Mesenchymal stem cell (in vitro differentiated cells and primary cell): ENCODE measurements at regions not wholly inside any gene's neighbourhood (a gene's known extent, or its start where the extent isn't known, plus 50 kb on each side); places are given as distances from the start of the nearest gene placed in this dataset.

Experiments used
- DNase-seq: peaks from one replicate; pipeline ENCODE4 v3.0.0-alpha.2; 2013
- H2AFZ ChIP-seq: one replicate; pipeline ENCODE4 v1.6.1; 2013; ENCODE audit warnings: low read depth, mild to moderate bottlenecking, control low read depth, inconsistent platforms, low read length, moderate library complexity
- H2AK5ac ChIP-seq: 2 replicates; pipeline ENCODE4 v1.6.1; 2013; ENCODE audit warnings: low read length, moderate library complexity, mild to moderate bottlenecking, inconsistent platforms; ENCODE audit not compliant: severe bottlenecking
- H2BK120ac ChIP-seq: one replicate; pipeline ENCODE4 v1.6.1; 2013; ENCODE audit warnings: low read depth, mild to moderate bottlenecking, inconsistent platforms, low read length, moderate library complexity
- H2BK12ac ChIP-seq, 2 experiments: one replicate each; pipeline ENCODE4 v1.6.1; 2013; ENCODE audit warnings: inconsistent platforms in 2 of 2, low read length in 2 of 2, mild to moderate bottlenecking in 2 of 2, moderate library complexity in 2 of 2, control low read depth in 1 of 2
- H2BK15ac ChIP-seq: one replicate; pipeline ENCODE4 v1.6.1; 2013; ENCODE audit warnings: mild to moderate bottlenecking, low read depth, inconsistent platforms; ENCODE audit not compliant: poor library complexity, severe bottlenecking
- H2BK5ac ChIP-seq: 2 replicates; pipeline ENCODE4 v1.6.1; 2013; ENCODE audit warnings: low read depth, mild to moderate bottlenecking, low read length, control low read depth, inconsistent platforms; ENCODE audit not compliant: poor library complexity, severe bottlenecking
- H3K14ac ChIP-seq, 2 experiments: one replicate each; pipeline ENCODE4 v1.6.1; 2013; ENCODE audit warnings: inconsistent platforms in 2 of 2, low read length in 2 of 2, control low read depth in 1 of 2, mild to moderate bottlenecking in 1 of 2, moderate library complexity in 1 of 2
- H3K18ac ChIP-seq, 2 experiments: one replicate each; pipeline ENCODE4 v1.6.1; 2013; ENCODE audit warnings: inconsistent platforms in 2 of 2, low read length in 2 of 2, control low read depth in 1 of 2, low read depth in 1 of 2, mild to moderate bottlenecking in 1 of 2
- H3K23ac ChIP-seq, 2 experiments: one replicate each; pipeline ENCODE4 v1.6.1; 2013; ENCODE audit warnings: inconsistent platforms in 2 of 2, low read length in 2 of 2, mild to moderate bottlenecking in 2 of 2, moderate library complexity in 2 of 2, control low read depth in 1 of 2
- H3K27ac ChIP-seq: 2 replicates; pipeline ENCODE4 v1.5.1; 2013; ENCODE audit warnings: mild to moderate bottlenecking, moderate library complexity, low read length, control low read depth, inconsistent platforms; ENCODE audit not compliant: poor library complexity, severe bottlenecking
- H3K27me3 ChIP-seq, 2 experiments: 2 replicates each; pipeline versions ENCODE4 v1.6.1 to v1.7.0; 2013; ENCODE audit warnings: low read length in 2 of 2, mild to moderate bottlenecking in 2 of 2, moderate library complexity in 2 of 2, control low read depth in 1 of 2, inconsistent platforms in 1 of 2; ENCODE audit not compliant: control insufficient read depth in 1 of 2, insufficient read depth in 1 of 2
- H3K36me3 ChIP-seq, 2 experiments: 2 replicates each; pipeline versions ENCODE4 v1.6.1 to v1.7.0; 2013; ENCODE audit warnings: low read length in 2 of 2, control low read depth in 1 of 2, inconsistent platforms in 1 of 2, low read depth in 1 of 2, mild to moderate bottlenecking in 1 of 2; ENCODE audit not compliant: insufficient read depth in 2 of 2, control insufficient read depth in 1 of 2
- H3K4ac ChIP-seq, 2 experiments: one replicate each; pipeline ENCODE4 v1.6.1; 2013; ENCODE audit warnings: inconsistent platforms in 2 of 2, low read length in 2 of 2, mild to moderate bottlenecking in 2 of 2, moderate library complexity in 2 of 2, control low read depth in 1 of 2, low read depth in 1 of 2
- H3K4me1 ChIP-seq: 2 replicates; pipeline ENCODE4 v1.6.1; 2013; ENCODE audit warnings: low read depth, low read length, control low read depth; ENCODE audit not compliant: control insufficient read depth, insufficient read depth
- H3K4me2 ChIP-seq: 2 replicates; pipeline ENCODE4 v1.6.1; 2013; ENCODE audit warnings: low read length, mild to moderate bottlenecking, inconsistent platforms; ENCODE audit not compliant: poor library complexity, severe bottlenecking
- H3K4me3 ChIP-seq, 2 experiments: 2 replicates each; pipeline versions ENCODE4 v1.5.1 to v1.7.0; 2013; ENCODE audit warnings: low read length in 2 of 2, mild to moderate bottlenecking in 2 of 2, control low read depth in 1 of 2, low read depth in 1 of 2; ENCODE audit not compliant: insufficient read depth in 1 of 2
- H3K79me1 ChIP-seq: replicated peaks from 2 replicates; pipeline ENCODE4 v1.6.1; 2013; ENCODE audit warnings: mild to moderate bottlenecking, control low read depth, low read length, inconsistent platforms; ENCODE audit not compliant: poor library complexity, severe bottlenecking
- H3K9ac ChIP-seq: 2 replicates; pipeline ENCODE4 v1.7.0; 2013; ENCODE audit warnings: mild to moderate bottlenecking, low read length, moderate library complexity
- H3K9me3 ChIP-seq: 2 replicates; pipeline ENCODE4 v1.7.0; 2013; ENCODE audit warnings: mild to moderate bottlenecking, low read length; ENCODE audit not compliant: control insufficient read depth
- H4K8ac ChIP-seq: one replicate; pipeline ENCODE4 v1.6.1; 2013; ENCODE audit warnings: inconsistent platforms, mild to moderate bottlenecking, low read length, moderate library complexity
- H4K91ac ChIP-seq: one replicate; pipeline ENCODE4 v1.6.1; 2013; ENCODE audit warnings: mild to moderate bottlenecking, low read length, inconsistent platforms
- WGBS: methylation state at CpG from one replicate; pipeline ENCODE4 v1.1.7; 2013; ENCODE audit warnings: mixed read lengths; 5-methylcytosine and 5-hydroxymethylcytosine counted together

GRCh38 chr13:105445796-105446195, 1089.7 kb downstream of the EFNB2 start:
- Histone ChIP-seq H2BK5ac (no peak overlapping the region), H3K27ac (no peak overlapping the region), H3K4me3 (no peak overlapping the region), H2BK120ac (no peak overlapping the region), H3K9ac (no peak overlapping the region), H4K91ac (no peak overlapping the region), H3K4me2 (no peak overlapping the region), H3K18ac (no peak overlapping the region), H2BK15ac (no peak overlapping the region), H3K27me3 (no peaks in the 10 kb centered on the region), H2AFZ (no peak overlapping the region), H3K4ac (no peak overlapping the region), H3K9me3 (no peaks in the 10 kb centered on the region), H3K4me1 (no peaks in the 10 kb centered on the region), H3K23ac (no peak overlapping the region), H3K79me1 (no peaks in the 10 kb centered on the region), H2AK5ac (no peak overlapping the region), H4K8ac (no peak overlapping the region), H3K14ac (no peak overlapping the region), H2BK12ac (no peak overlapping the region), H3K36me3 (no peaks in the 10 kb centered on the region)
- DNase-seq: peak; percentile 32
- 82% methylated on average over 3 of the region's 4 CpGs for WGBS

DNA sequence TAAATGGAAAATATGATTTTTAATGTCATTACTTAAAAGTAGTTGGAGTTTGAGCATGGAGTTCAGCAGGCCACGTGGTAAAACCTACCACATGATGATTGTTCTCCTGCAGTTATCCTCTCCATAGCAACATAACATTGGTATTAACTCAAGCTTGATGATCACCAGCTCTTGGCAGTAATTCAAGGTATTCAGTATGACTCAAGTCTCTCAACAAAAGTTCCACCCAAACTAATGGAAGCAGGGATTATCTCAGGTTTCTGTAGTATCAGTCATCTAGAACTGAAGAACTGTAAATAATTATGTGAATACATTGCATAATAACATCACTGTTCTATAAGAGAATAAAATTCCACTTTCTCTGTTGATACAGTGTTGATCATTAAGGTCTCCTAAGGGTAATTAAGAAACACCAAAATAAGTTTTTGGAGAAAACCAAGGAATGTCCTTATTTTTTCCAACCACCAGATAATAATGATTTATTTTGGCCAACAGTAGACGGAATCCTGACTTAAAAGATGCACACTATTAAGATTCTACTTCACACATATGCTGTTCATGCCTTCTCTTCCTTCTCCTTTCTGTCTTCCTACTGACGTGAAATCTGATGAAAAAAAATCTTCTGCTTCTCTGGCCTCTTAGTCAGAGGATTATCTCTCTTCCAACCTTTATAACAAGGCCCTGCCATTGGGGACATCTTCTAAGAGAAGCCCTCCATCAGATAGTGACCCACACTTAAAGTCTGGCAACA, 1092.3 kb downstream of the EFNB2 start:
- Histone ChIP-seq H3K23ac (no peak overlapping the region), H3K27ac (peak overlapping the region; percentile 46), H2BK12ac (no peak overlapping the region), H3K4me1 (no peaks in the 10 kb centered on the region), H3K9me3 (no peaks in the 10 kb centered on the region), H3K4me3 (no peak overlapping the region), H2AK5ac (no peak overlapping the region), H3K27me3 (no peaks in the 10 kb centered on the region), H2BK15ac (no peak overlapping the region), H4K8ac (no peak overlapping the region), H3K36me3 (no peaks in the 10 kb centered on the region), H4K91ac (no peak overlapping the region), H3K4ac (no peak overlapping the region), H2BK120ac (no peak overlapping the region), H3K18ac (no peak overlapping the region), H3K4me2 (no peak overlapping the region), H2BK5ac (no peak overlapping the region), H3K14ac (no peak overlapping the region), H3K9ac (peak overlapping the region; percentile 72), H3K79me1 (no peaks in the 10 kb centered on the region), H2AFZ (no peak overlapping the region)
- DNase-seq: peak; percentile 99
- WGBS: 61% methylated on average over 3 of the region's 3 CpGs

DNA sequence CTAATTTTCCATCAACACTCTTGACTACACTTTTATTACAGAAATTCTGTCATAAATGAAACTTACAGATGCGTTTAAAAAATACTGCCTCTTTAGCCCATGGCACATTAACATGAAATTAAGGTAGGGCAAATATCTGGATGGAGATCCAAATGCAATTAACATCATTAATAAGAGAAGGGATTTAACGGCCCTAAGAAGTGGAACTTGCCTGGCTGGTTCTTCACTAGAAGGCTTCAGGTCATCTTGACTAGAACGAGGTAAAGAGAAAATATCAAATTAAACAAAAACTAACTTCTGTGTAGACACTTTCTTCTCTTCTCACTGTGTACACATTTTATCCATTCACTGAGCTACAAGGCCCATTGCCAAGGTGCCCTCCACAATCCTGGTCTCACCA, 1093.4 kb downstream of the EFNB2 start:
- no peak overlapping the region for H4K8ac ChIP-seq
- no peak overlapping the region for H3K4me3 ChIP-seq
- H3K23ac ChIP-seq: no peak overlapping the region
- no peak overlapping the region for H2AK5ac ChIP-seq
- H3K4me1 ChIP-seq: no peaks in the 10 kb centered on the region
- H2BK5ac ChIP-seq: no peak overlapping the region
- no peak overlapping the region for H2AFZ ChIP-seq
- WGBS: 100% methylated on average over 2 of the region's 3 CpGs
- H3K14ac ChIP-seq: no peak overlapping the region
- no peak overlapping the region for H4K91ac ChIP-seq
- H3K18ac ChIP-seq: no peak overlapping the region
- no peak for DNase-seq
- H3K4me2 ChIP-seq: no peak overlapping the region
- no peak overlapping the region for H2BK12ac ChIP-seq
- no peaks in the 10 kb centered on the region for H3K27me3 ChIP-seq
- H3K9me3 ChIP-seq: no peaks in the 10 kb centered on the region
- no peak overlapping the region for H2BK15ac ChIP-seq
- no peak overlapping the region for H2BK120ac ChIP-seq
- no peaks in the 10 kb centered on the region for H3K36me3 ChIP-seq
- no peak overlapping the region for H3K4ac ChIP-seq
- H3K27ac ChIP-seq: no peak overlapping the region
- no peaks in the 10 kb centered on the region for H3K79me1 ChIP-seq
- H3K9ac ChIP-seq: peak overlapping the region; percentile 72

DNA sequence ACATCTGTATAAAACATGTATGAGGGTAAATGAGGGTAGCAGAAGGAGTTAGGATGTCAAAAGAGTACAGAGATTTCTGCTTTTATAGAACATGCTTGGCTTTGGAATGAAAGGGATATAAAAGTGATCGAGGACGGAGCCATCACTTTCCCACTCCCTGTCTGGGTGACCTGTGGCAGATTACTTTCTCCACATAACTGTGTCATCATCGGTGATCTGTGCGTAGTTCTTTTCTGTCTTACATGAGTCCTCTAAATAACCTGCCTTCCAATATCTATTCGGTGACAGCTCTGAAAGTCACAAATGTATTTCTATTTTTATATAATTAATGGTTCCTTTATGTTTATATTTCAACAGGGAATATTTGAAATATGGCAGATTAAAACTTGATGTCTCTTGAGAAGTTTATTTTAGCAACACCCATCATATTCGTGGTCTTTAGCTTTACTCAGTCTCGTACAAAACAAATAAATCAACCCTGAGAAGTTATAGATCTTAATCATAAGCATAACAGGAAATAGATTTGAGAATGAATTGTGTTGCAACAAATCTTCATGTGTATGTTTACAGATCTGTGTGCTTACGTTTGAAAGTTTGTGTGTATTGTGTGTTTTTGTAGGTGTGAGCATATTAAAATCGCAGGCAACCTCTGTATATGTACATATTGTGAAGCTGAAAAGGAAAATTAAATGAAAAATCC, 1094.3 kb downstream of the EFNB2 start:
- Histone ChIP-seq H3K9me3 (no peaks in the 10 kb centered on the region), H3K18ac (no peak overlapping the region), H3K27ac (no peak overlapping the region), H2AK5ac (no peak overlapping the region), H2BK12ac (no peak overlapping the region), H4K91ac (no peak overlapping the region), H2AFZ (no peak overlapping the region), H3K4me2 (no peak overlapping the region), H3K4me1 (no peaks in the 10 kb centered on the region), H2BK5ac (no peak overlapping the region), H3K27me3 (no peaks in the 10 kb centered on the region), H3K4ac (no peak overlapping the region), H3K79me1 (no peaks in the 10 kb centered on the region), H3K23ac (no peak overlapping the region), H3K9ac (no peak overlapping the region), H3K4me3 (no peak overlapping the region), H4K8ac (no peak overlapping the region), H2BK120ac (no peak overlapping the region), H3K36me3 (no peaks in the 10 kb centered on the region), H2BK15ac (no peak overlapping the region), H3K14ac (no peak overlapping the region)
- DNase-seq: peak; percentile 16
- WGBS: 88% methylated on average over 5 of the region's 9 CpGs
